H9 (cell line): ENCODE measurements at regions not wholly inside any gene's neighbourhood (a gene's known extent, or its start where the extent isn't known, plus 50 kb on each side); places are given as distances from the start of the nearest gene placed in this dataset.

Source experiments
- DNase-seq: peaks from one replicate; pipeline ENCODE4 v3.0.0-alpha.2; 2017
- H2AFZ ChIP-seq: one replicate; pipeline ENCODE4 v1.6.1; 2013; ENCODE audit warnings: mild to moderate bottlenecking, low read length, control low read depth, moderate library complexity
- H2AK5ac ChIP-seq: 2 replicates; pipeline ENCODE4 v1.6.1; 2013; ENCODE audit warnings: low read length, control low read depth, mixed read lengths; ENCODE audit not compliant: insufficient read length
- H2BK120ac ChIP-seq: one replicate; pipeline ENCODE4 v1.6.1; 2013; ENCODE audit warnings: low read depth, mild to moderate bottlenecking, low read length, control low read depth, inconsistent platforms; ENCODE audit not compliant: poor library complexity, severe bottlenecking
- H2BK12ac ChIP-seq: 2 replicates; pipeline ENCODE4 v1.6.1; 2013; ENCODE audit warnings: low read length, control low read depth, mixed read lengths, low read depth; ENCODE audit not compliant: insufficient read length
- H2BK15ac ChIP-seq: 2 replicates; pipeline ENCODE4 v1.6.1; 2013; ENCODE audit warnings: low read depth, low read length, control low read depth
- H2BK20ac ChIP-seq: one replicate; pipeline ENCODE4 v1.6.1; 2013; ENCODE audit warnings: low read depth, mild to moderate bottlenecking, low read length, control low read depth, inconsistent platforms; ENCODE audit not compliant: poor library complexity, severe bottlenecking
- H2BK5ac ChIP-seq: 2 replicates; pipeline ENCODE4 v1.6.1; 2013; ENCODE audit warnings: low read length, control low read depth, mixed read lengths; ENCODE audit not compliant: insufficient read length
- H3K14ac ChIP-seq: 2 replicates; pipeline ENCODE4 v1.6.1; 2013; ENCODE audit warnings: low read length, control low read depth; ENCODE audit not compliant: insufficient read depth
- H3K18ac ChIP-seq: 2 replicates; pipeline ENCODE4 v1.6.1; 2013; ENCODE audit warnings: low read depth, mild to moderate bottlenecking, mixed read lengths, low read length, control low read depth; ENCODE audit not compliant: insufficient read length
- H3K23ac ChIP-seq: 2 replicates; pipeline ENCODE4 v1.6.1; 2013; ENCODE audit warnings: low read length, control low read depth, mixed read lengths, low read depth; ENCODE audit not compliant: insufficient read length
- H3K23me2 ChIP-seq: 2 replicates; pipeline ENCODE4 v1.6.1; 2013; ENCODE audit warnings: low read depth, mild to moderate bottlenecking, mixed read lengths, low read length, control low read depth; ENCODE audit not compliant: insufficient read length, poor library complexity, severe bottlenecking
- H3K27ac ChIP-seq: 2 replicates; pipeline ENCODE4 v1.5.1; 2013; ENCODE audit warnings: low read length, control low read depth, mixed read lengths, low read depth; ENCODE audit not compliant: insufficient read length
- H3K27me3 ChIP-seq: 2 replicates; pipeline ENCODE4 v1.6.1; 2013; ENCODE audit warnings: low read length, control low read depth, inconsistent platforms; ENCODE audit not compliant: insufficient read depth
- H3K4ac ChIP-seq: 2 replicates; pipeline ENCODE4 v1.6.1; 2013; ENCODE audit warnings: low read depth, mild to moderate bottlenecking, control low read depth, inconsistent platforms, low read length, moderate library complexity
- H3K4me1 ChIP-seq: 2 replicates; pipeline ENCODE4 v1.6.1; 2013; ENCODE audit warnings: low read length, control low read depth, inconsistent platforms; ENCODE audit not compliant: insufficient read depth
- H3K4me2 ChIP-seq: 2 replicates; pipeline ENCODE4 v1.6.1; 2013; ENCODE audit warnings: low read length, control low read depth, mixed read lengths; ENCODE audit not compliant: insufficient read length, insufficient read depth
- H3K56ac ChIP-seq: 2 replicates; pipeline ENCODE4 v1.6.1; 2013; ENCODE audit warnings: low read depth, mild to moderate bottlenecking, mixed read lengths, low read length, control low read depth; ENCODE audit not compliant: insufficient read length
- H3K79me1 ChIP-seq: 2 replicates; pipeline ENCODE4 v1.6.1; 2013; ENCODE audit warnings: low read depth, mild to moderate bottlenecking, moderate library complexity, low read length, control low read depth, inconsistent platforms; ENCODE audit not compliant: insufficient read depth, poor library complexity, severe bottlenecking
- H3K79me2 ChIP-seq: 2 replicates; pipeline ENCODE4 v1.6.1; 2013; ENCODE audit warnings: low read length, control low read depth, inconsistent platforms; ENCODE audit not compliant: insufficient read depth
- H3K9ac ChIP-seq: 2 replicates; pipeline ENCODE4 v1.6.1; 2013; ENCODE audit warnings: low read length, control low read depth, mixed read lengths; ENCODE audit not compliant: insufficient read length; ENCODE audit errors: extremely low read depth
- H3K9me3 ChIP-seq: one replicate; pipeline ENCODE4 v1.6.1; 2013; ENCODE audit warnings: low read depth, low read length, inconsistent platforms; ENCODE audit not compliant: control insufficient read depth
- H3T11ph ChIP-seq: one replicate; pipeline ENCODE4 v1.6.1; 2013; ENCODE audit warnings: mild to moderate bottlenecking, low read length, control low read depth, inconsistent platforms
- H4K20me1 ChIP-seq: one replicate; pipeline ENCODE4 v1.6.1; 2013; ENCODE audit not compliant: control insufficient read depth, insufficient read length, insufficient read depth
- H4K5ac ChIP-seq: 2 replicates; pipeline ENCODE4 v1.6.1; 2013; ENCODE audit warnings: low read depth, mild to moderate bottlenecking, mixed read lengths, low read length, control low read depth; ENCODE audit not compliant: insufficient read length
- H4K8ac ChIP-seq: replicated peaks from 2 replicates; pipeline ENCODE4 v1.6.1; 2013; ENCODE audit warnings: low read length, control low read depth, mixed read lengths, low read depth; ENCODE audit not compliant: insufficient read length
- H4K91ac ChIP-seq: 2 replicates; pipeline ENCODE4 v1.6.1; 2013; ENCODE audit warnings: low read depth, mild to moderate bottlenecking, moderate library complexity, mixed read lengths, low read length, control low read depth; ENCODE audit not compliant: insufficient read length
- H3K27ac Mint-ChIP-seq, 3 experiments: 2 replicates in 2 of 3; 3 replicates in 1 of 3; pipeline ENCODE4 v1.8.0; 2020 to 2021; ENCODE audit warnings: mixed read lengths in 3 of 3, mild to moderate bottlenecking in 1 of 3, moderate library complexity in 1 of 3
- H3K27me3 Mint-ChIP-seq: 2 replicates; pipeline ENCODE4 v1.8.0; 2021; ENCODE audit warnings: low read depth, mild to moderate bottlenecking, moderate library complexity, mixed read lengths
- H3K36me3 Mint-ChIP-seq, 3 experiments: 2 replicates in 2 of 3; 3 replicates in 1 of 3; pipeline ENCODE4 v1.8.0; 2020 to 2021; ENCODE audit warnings: low read depth in 3 of 3, mixed read lengths in 3 of 3; ENCODE audit not compliant: insufficient read depth in 1 of 3
- H3K4me1 Mint-ChIP-seq, 2 experiments: 2 replicates each; pipeline ENCODE4 v1.8.0; 2020; ENCODE audit warnings: mixed read lengths in 2 of 2
- H3K4me3 Mint-ChIP-seq, 2 experiments: 2 replicates in 1 of 2; 3 replicates in 1 of 2; pipeline ENCODE4 v1.8.0; 2020 to 2021; ENCODE audit warnings: mild to moderate bottlenecking in 2 of 2, mixed read lengths in 2 of 2, moderate library complexity in 1 of 2
- H3K9me3 Mint-ChIP-seq, 2 experiments: 2 replicates in 1 of 2; 3 replicates in 1 of 2; pipeline ENCODE4 v1.8.0; 2020; ENCODE audit warnings: mild to moderate bottlenecking in 2 of 2, mixed read lengths in 2 of 2, moderate library complexity in 1 of 2
- WGBS: extraction: QIAGEN DNeasy Blood & Tissue Kit; methylation state at CpG from one replicate; pipeline ENCODE4 v1.1.7; 2013; ENCODE audit warnings: missing lambda C conversion rate, low lambda C conversion rate, mixed read lengths; ENCODE audit not compliant: insufficient read length; ENCODE audit errors: extremely low coverage; 5-methylcytosine and 5-hydroxymethylcytosine counted together
- TF ChIP-seq, protein P1 (sequence below): fragments of 200-600 bp; sonication (generic); conservative IDR thresholded peaks from 3 replicates; pipeline ENCODE4 v1.8.0; 2021; ENCODE audit warnings: antibody characterized with exemption, mild to moderate bottlenecking

GRCh38 chr1:169003864-169004516, 102.5 kb upstream of the ATP1B1 start:
- no CpG with 5 or more reads among the region's 1 CpG for WGBS
- no peak overlapping the region for H3K27ac ChIP-seq
- no peak overlapping the region for H3K18ac ChIP-seq
- H2BK120ac ChIP-seq = no peak overlapping the region
- H3K27ac Mint-ChIP-seq = no peak overlapping the region
- H3K9me3 ChIP-seq = no peaks in the 10 kb centered on the region
- H2BK12ac ChIP-seq = no peak overlapping the region
- no peaks in the 10 kb centered on the region for H3K79me2 ChIP-seq
- no peaks in the 10 kb centered on the region for H3K23me2 ChIP-seq
- no peak overlapping the region for H2AK5ac ChIP-seq
- H4K91ac ChIP-seq = no peak overlapping the region
- H3K4me2 ChIP-seq = no peak overlapping the region
- no peak overlapping the region for H2BK20ac ChIP-seq
- H3K27me3 Mint-ChIP-seq = no peaks in the 10 kb centered on the region
- H3K27me3 ChIP-seq = no peaks in the 10 kb centered on the region
- no peak overlapping the region for H3K4me3 Mint-ChIP-seq
- no peaks in the 10 kb centered on the region for H3K36me3 Mint-ChIP-seq
- no peak overlapping the region for H3T11ph ChIP-seq
- no peaks in the 10 kb centered on the region for H3K4me1 Mint-ChIP-seq
- H3K23ac ChIP-seq = no peak overlapping the region
- no peaks in the 10 kb centered on the region for H3K79me1 ChIP-seq
- no peak overlapping the region for H2BK5ac ChIP-seq
- no peaks in the 10 kb centered on the region for H3K4me1 ChIP-seq
- no peak for DNase-seq
- no peak overlapping the region for H4K8ac ChIP-seq
- no peak overlapping the region for H2BK15ac ChIP-seq
- no peaks in the 10 kb centered on the region; a peak in 1 of 5 replicates for H3K9me3 Mint-ChIP-seq
- H4K20me1 ChIP-seq = no peaks in the 10 kb centered on the region
- no peak overlapping the region for H3K9ac ChIP-seq
- TF ChIP-seq, protein P1, sequence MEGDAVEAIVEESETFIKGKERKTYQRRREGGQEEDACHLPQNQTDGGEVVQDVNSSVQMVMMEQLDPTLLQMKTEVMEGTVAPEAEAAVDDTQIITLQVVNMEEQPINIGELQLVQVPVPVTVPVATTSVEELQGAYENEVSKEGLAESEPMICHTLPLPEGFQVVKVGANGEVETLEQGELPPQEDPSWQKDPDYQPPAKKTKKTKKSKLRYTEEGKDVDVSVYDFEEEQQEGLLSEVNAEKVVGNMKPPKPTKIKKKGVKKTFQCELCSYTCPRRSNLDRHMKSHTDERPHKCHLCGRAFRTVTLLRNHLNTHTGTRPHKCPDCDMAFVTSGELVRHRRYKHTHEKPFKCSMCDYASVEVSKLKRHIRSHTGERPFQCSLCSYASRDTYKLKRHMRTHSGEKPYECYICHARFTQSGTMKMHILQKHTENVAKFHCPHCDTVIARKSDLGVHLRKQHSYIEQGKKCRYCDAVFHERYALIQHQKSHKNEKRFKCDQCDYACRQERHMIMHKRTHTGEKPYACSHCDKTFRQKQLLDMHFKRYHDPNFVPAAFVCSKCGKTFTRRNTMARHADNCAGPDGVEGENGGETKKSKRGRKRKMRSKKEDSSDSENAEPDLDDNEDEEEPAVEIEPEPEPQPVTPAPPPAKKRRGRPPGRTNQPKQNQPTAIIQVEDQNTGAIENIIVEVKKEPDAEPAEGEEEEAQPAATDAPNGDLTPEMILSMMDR = no peak
- no peak overlapping the region for H3K14ac ChIP-seq
- H4K5ac ChIP-seq = no peak overlapping the region
- no peak overlapping the region for H2AFZ ChIP-seq
- H3K56ac ChIP-seq = no peak overlapping the region
- H3K4ac ChIP-seq = no peak overlapping the region
